ENCODE measurements at regions not wholly inside any gene's neighbourhood (a gene's known extent, or its start where the extent isn't known, plus 50 kb on each side); places are given as distances from the start of the nearest gene placed in this dataset.

GRCh38 chr7:46742601-46743000 is 821.5 kb upstream of the IGFBP3 start:
- TF ChIP-seq CTCF (IDR thresholded peaks at IDR 0.05; ENCODE audit: low read depth, low read length) (no peak), POLR2A (IDR thresholded peaks at IDR 0.05; ENCODE audit: extremely low read depth, insufficient read length) (no peak), MAX (IDR thresholded peaks at IDR 0.05; ENCODE audit: low read depth, low read length) (no peak), MYC (IDR thresholded peaks at IDR 0.05; ENCODE audit: low read depth, low read length) (no peak)
